ENCODE measurements at regions not wholly inside any gene's neighbourhood (a gene's known extent, or its start where the extent isn't known, plus 50 kb on each side); places are given as distances from the start of the nearest gene placed in this dataset.

GRCh38 chr20:7770046-7770445 is 170.2 kb downstream of the HAO1 start:
- TF ChIP-seq CREB1 (IDR thresholded peaks at IDR 0.05; ENCODE audit: low read depth) (no peak), YY1 (IDR thresholded peaks at IDR 0.05; ENCODE audit: low read depth) (no peak), EP300 (IDR thresholded peaks at IDR 0.05; ENCODE audit: borderline replicate concordance) (no peak), CEBPB (IDR thresholded peaks at IDR 0.05) (no peak), TAF1 (IDR thresholded peaks at IDR 0.05; ENCODE audit: low read depth) (no peak), RAD21 (IDR thresholded peaks at IDR 0.05; ENCODE audit: low read depth) (no peak), EGR1 (IDR thresholded peaks at IDR 0.05) (no peak), FOXM1 (IDR thresholded peaks at IDR 0.05; ENCODE audit: borderline replicate concordance, low read depth) (no peak), NFIC (IDR thresholded peaks at IDR 0.05) (no peak), TEAD4 (IDR thresholded peaks at IDR 0.05) (no peak), ZBTB7A (IDR thresholded peaks at IDR 0.05; ENCODE audit: low read depth) (no peak), TCF12 (IDR thresholded peaks at IDR 0.05; ENCODE audit: low read depth) (no peak)
- TF ChIP-seq, protein P1, sequence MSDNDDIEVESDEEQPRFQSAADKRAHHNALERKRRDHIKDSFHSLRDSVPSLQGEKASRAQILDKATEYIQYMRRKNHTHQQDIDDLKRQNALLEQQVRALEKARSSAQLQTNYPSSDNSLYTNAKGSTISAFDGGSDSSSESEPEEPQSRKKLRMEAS (IDR thresholded peaks at IDR 0.05), result no peak
- TF ChIP-seq, protein P2, sequence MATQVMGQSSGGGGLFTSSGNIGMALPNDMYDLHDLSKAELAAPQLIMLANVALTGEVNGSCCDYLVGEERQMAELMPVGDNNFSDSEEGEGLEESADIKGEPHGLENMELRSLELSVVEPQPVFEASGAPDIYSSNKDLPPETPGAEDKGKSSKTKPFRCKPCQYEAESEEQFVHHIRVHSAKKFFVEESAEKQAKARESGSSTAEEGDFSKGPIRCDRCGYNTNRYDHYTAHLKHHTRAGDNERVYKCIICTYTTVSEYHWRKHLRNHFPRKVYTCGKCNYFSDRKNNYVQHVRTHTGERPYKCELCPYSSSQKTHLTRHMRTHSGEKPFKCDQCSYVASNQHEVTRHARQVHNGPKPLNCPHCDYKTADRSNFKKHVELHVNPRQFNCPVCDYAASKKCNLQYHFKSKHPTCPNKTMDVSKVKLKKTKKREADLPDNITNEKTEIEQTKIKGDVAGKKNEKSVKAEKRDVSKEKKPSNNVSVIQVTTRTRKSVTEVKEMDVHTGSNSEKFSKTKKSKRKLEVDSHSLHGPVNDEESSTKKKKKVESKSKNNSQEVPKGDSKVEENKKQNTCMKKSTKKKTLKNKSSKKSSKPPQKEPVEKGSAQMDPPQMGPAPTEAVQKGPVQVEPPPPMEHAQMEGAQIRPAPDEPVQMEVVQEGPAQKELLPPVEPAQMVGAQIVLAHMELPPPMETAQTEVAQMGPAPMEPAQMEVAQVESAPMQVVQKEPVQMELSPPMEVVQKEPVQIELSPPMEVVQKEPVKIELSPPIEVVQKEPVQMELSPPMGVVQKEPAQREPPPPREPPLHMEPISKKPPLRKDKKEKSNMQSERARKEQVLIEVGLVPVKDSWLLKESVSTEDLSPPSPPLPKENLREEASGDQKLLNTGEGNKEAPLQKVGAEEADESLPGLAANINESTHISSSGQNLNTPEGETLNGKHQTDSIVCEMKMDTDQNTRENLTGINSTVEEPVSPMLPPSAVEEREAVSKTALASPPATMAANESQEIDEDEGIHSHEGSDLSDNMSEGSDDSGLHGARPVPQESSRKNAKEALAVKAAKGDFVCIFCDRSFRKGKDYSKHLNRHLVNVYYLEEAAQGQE (IDR thresholded peaks at IDR 0.05; ENCODE audit: low read depth), result no peak
- TF ChIP-seq, protein P3, sequence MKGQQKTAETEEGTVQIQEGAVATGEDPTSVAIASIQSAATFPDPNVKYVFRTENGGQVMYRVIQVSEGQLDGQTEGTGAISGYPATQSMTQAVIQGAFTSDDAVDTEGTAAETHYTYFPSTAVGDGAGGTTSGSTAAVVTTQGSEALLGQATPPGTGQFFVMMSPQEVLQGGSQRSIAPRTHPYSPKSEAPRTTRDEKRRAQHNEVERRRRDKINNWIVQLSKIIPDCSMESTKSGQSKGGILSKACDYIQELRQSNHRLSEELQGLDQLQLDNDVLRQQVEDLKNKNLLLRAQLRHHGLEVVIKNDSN (IDR thresholded peaks at IDR 0.05), result no peak

DNA sequence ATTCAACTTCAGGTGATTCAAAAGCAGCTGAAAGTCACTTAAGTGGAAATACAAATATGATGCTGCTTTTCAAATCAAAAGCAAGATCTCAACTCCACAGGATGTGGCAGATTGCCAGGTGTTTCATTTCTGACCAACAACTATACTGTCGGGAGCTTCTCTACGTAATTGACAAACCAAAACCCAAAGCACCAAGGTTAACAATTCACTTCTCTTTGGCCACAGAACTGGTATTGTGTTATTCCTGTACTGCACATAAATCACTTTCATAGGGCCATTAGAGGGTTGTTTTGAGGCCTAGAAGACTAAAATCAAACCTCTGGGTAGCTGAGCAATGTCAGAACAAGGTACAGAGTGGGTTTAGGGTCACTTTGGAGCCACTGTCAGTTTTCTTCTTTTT is 169.7 kb downstream of the HAO1 start:
- no peak for TF ChIP-seq TAF1 (IDR thresholded peaks at IDR 0.05; ENCODE audit: low read depth)
- no peak for TF ChIP-seq EGR1 (IDR thresholded peaks at IDR 0.05)
- TF ChIP-seq TCF12 (IDR thresholded peaks at IDR 0.05; ENCODE audit: low read depth), result no peak
- no peak for TF ChIP-seq RAD21 (IDR thresholded peaks at IDR 0.05; ENCODE audit: low read depth)
- no peak for TF ChIP-seq FOXM1 (IDR thresholded peaks at IDR 0.05; ENCODE audit: borderline replicate concordance, low read depth)
- TF ChIP-seq, protein P3 (IDR thresholded peaks at IDR 0.05), result no peak
- no peak for TF ChIP-seq ZBTB7A (IDR thresholded peaks at IDR 0.05; ENCODE audit: low read depth)
- TF ChIP-seq NFIC (IDR thresholded peaks at IDR 0.05), result no peak
- TF ChIP-seq CEBPB (IDR thresholded peaks at IDR 0.05), result no peak
- no peak for TF ChIP-seq YY1 (IDR thresholded peaks at IDR 0.05; ENCODE audit: low read depth)
- TF ChIP-seq, protein P1 (IDR thresholded peaks at IDR 0.05), result no peak
- no peak for TF ChIP-seq TEAD4 (IDR thresholded peaks at IDR 0.05)

- no peak for TF ChIP-seq TAF1 (IDR thresholded peaks at IDR 0.05; ENCODE audit: low read depth)
Observed at GRCh38 chr20:7772371-7772770, 167.9 kb downstream of the HAO1 start.

DNA sequence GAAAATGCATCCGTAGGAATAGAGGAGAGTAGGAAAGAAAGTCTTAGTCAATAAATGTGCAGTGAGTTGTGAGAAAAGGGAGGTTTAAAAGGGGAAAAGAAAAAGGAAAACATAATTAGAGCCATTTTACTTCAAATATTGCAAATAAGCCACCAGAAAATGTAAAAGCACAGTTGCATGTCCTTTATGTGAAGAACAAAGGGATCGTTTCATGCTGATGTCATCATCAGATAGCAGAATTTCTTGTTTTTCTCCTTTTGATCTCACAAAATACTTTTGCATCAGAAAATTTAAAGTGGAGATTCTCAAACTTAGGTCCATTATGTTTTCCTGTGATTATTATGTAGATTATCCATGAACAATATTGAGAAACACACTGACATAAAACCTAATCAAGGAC is 166.7 kb downstream of the HAO1 start:
- no peak for TF ChIP-seq CREB1 (IDR thresholded peaks at IDR 0.05; ENCODE audit: low read depth)
- TF ChIP-seq, protein P1 (IDR thresholded peaks at IDR 0.05), result no peak
- no peak for TF ChIP-seq RAD21 (IDR thresholded peaks at IDR 0.05; ENCODE audit: low read depth)
- TF ChIP-seq NFIC (IDR thresholded peaks at IDR 0.05), result no peak
- TF ChIP-seq YY1 (IDR thresholded peaks at IDR 0.05; ENCODE audit: low read depth), result no peak
- no peak for TF ChIP-seq EP300 (IDR thresholded peaks at IDR 0.05; ENCODE audit: borderline replicate concordance)
- no peak for TF ChIP-seq TAF1 (IDR thresholded peaks at IDR 0.05; ENCODE audit: low read depth)
- no peak for TF ChIP-seq TCF12 (IDR thresholded peaks at IDR 0.05; ENCODE audit: low read depth)
- TF ChIP-seq ZBTB7A (IDR thresholded peaks at IDR 0.05; ENCODE audit: low read depth), result no peak
- TF ChIP-seq, protein P3 (IDR thresholded peaks at IDR 0.05), result no peak
- no peak for TF ChIP-seq TEAD4 (IDR thresholded peaks at IDR 0.05)
- TF ChIP-seq CEBPB (IDR thresholded peaks at IDR 0.05), result no peak
- TF ChIP-seq EGR1 (IDR thresholded peaks at IDR 0.05), result no peak
- TF ChIP-seq, protein P2 (IDR thresholded peaks at IDR 0.05; ENCODE audit: low read depth), result no peak
- no peak for TF ChIP-seq FOXM1 (IDR thresholded peaks at IDR 0.05; ENCODE audit: borderline replicate concordance, low read depth)

GRCh38 chr20:7775072-7775471 is 165.2 kb downstream of the HAO1 start:
- no peak for TF ChIP-seq TEAD4 (IDR thresholded peaks at IDR 0.05)
- TF ChIP-seq, protein P2 (IDR thresholded peaks at IDR 0.05; ENCODE audit: low read depth), result no peak
- TF ChIP-seq EP300 (IDR thresholded peaks at IDR 0.05; ENCODE audit: borderline replicate concordance), result no peak
- no peak for TF ChIP-seq TAF1 (IDR thresholded peaks at IDR 0.05; ENCODE audit: low read depth)
- TF ChIP-seq, protein P3 (IDR thresholded peaks at IDR 0.05), result no peak
- no peak for TF ChIP-seq YY1 (IDR thresholded peaks at IDR 0.05; ENCODE audit: low read depth)
- no peak for TF ChIP-seq RAD21 (IDR thresholded peaks at IDR 0.05; ENCODE audit: low read depth)
- no peak for TF ChIP-seq TCF12 (IDR thresholded peaks at IDR 0.05; ENCODE audit: low read depth)
- no peak for TF ChIP-seq EGR1 (IDR thresholded peaks at IDR 0.05)
- no peak for TF ChIP-seq CREB1 (IDR thresholded peaks at IDR 0.05; ENCODE audit: low read depth)
- TF ChIP-seq NFIC (IDR thresholded peaks at IDR 0.05), result no peak
- no peak for TF ChIP-seq CEBPB (IDR thresholded peaks at IDR 0.05)
